Ectodermal cell (in vitro differentiated cells): ENCODE measurements at regions not wholly inside any gene's neighbourhood (a gene's known extent, or its start where the extent isn't known, plus 50 kb on each side); places are given as distances from the start of the nearest gene placed in this dataset.

Experiments
- H3K27ac ChIP-seq: 2 replicates; pipeline ENCODE4 v1.7.0; 2013; ENCODE audit warnings: mild to moderate bottlenecking, low read depth, low read length; ENCODE audit not compliant: insufficient read depth, poor library complexity, severe bottlenecking
- H3K27me3 ChIP-seq: 2 replicates; pipeline ENCODE4 v1.7.0; 2013; ENCODE audit warnings: mild to moderate bottlenecking, low read length; ENCODE audit not compliant: insufficient read depth, control insufficient read depth, poor library complexity, severe bottlenecking
- H3K36me3 ChIP-seq: one replicate; pipeline ENCODE4 v1.7.0; 2013; ENCODE audit warnings: low read length; ENCODE audit not compliant: control insufficient read depth, insufficient read depth
- H3K4me1 ChIP-seq: one replicate; pipeline ENCODE4 v1.7.0; 2013; ENCODE audit warnings: low read length; ENCODE audit not compliant: control insufficient read depth, insufficient read depth
- H3K4me3 ChIP-seq: 2 replicates; pipeline ENCODE4 v1.7.0; 2013; ENCODE audit warnings: low read depth, low read length, control low read depth; ENCODE audit not compliant: insufficient read depth
- H3K9me3 ChIP-seq: 2 replicates; pipeline ENCODE4 v1.7.0; 2013; ENCODE audit warnings: mild to moderate bottlenecking, low read length, moderate library complexity; ENCODE audit not compliant: control insufficient read depth
- WGBS, 2 experiments: methylation state at CpG; one replicate each; pipeline ENCODE4 v1.1.7; 2013; ENCODE audit warnings: missing lambda C conversion rate in 2 of 2; 5-methylcytosine and 5-hydroxymethylcytosine counted together

GRCh38 chr6:1124885-1125284 is 187.0 kb upstream of the FOXQ1 start:
- no peaks in the 10 kb centered on the region for H3K36me3 ChIP-seq
- H3K27ac ChIP-seq = no peak overlapping the region
- H3K4me3 ChIP-seq = no peak overlapping the region
- no peaks in the 10 kb centered on the region for H3K27me3 ChIP-seq
- no peaks in the 10 kb centered on the region for H3K4me1 ChIP-seq
- 83 to 84% methylated on average over 6 of the region's 6 CpGs for WGBS, 2 experiments
- H3K9me3 ChIP-seq = no peaks in the 10 kb centered on the region

GRCh38 chr6:1123386-1124375 is 188.2 kb upstream of the FOXQ1 start:
- no peaks in the 10 kb centered on the region for H3K27me3 ChIP-seq
- WGBS, 2 experiments = 85 to 88% methylated on average over 5 of the region's 5 CpGs

GRCh38 chr6:1122083-1122482 is 189.8 kb upstream of the FOXQ1 start:
- WGBS, 2 experiments = 90 to 95% methylated on average over 4 of the region's 4 CpGs
- Histone ChIP-seq H3K27ac (no peak overlapping the region), H3K36me3 (no peaks in the 10 kb centered on the region), H3K4me1 (no peaks in the 10 kb centered on the region), H3K27me3 (no peaks in the 10 kb centered on the region), H3K9me3 (no peaks in the 10 kb centered on the region), H3K4me3 (no peak overlapping the region)

More at GRCh38 chr6:1123386-1124375, 188.2 kb upstream of the FOXQ1 start:
- H3K27ac ChIP-seq = no peak overlapping the region
- H3K4me1 ChIP-seq = no peaks in the 10 kb centered on the region
- H3K9me3 ChIP-seq = no peaks in the 10 kb centered on the region
- H3K36me3 ChIP-seq = no peaks in the 10 kb centered on the region
- no peak overlapping the region for H3K4me3 ChIP-seq

- no peaks in the 10 kb centered on the region for H3K27me3 ChIP-seq
- 90 to 100% methylated on average over 1 to 2 of the region's 2 CpGs for WGBS, 2 experiments
- no peak overlapping the region for H3K4me3 ChIP-seq
- no peaks in the 10 kb centered on the region for H3K9me3 ChIP-seq
- no peak overlapping the region for H3K27ac ChIP-seq
- H3K4me1 ChIP-seq = no peaks in the 10 kb centered on the region
- no peaks in the 10 kb centered on the region for H3K36me3 ChIP-seq
Measured at GRCh38 chr6:1118287-1118647, 193.6 kb upstream of the FOXQ1 start.

GRCh38 chr6:1117530-1118286 is 194.2 kb upstream of the FOXQ1 start:
- Histone ChIP-seq H3K9me3 (no peaks in the 10 kb centered on the region), H3K36me3 (no peaks in the 10 kb centered on the region), H3K27ac (no peak overlapping the region), H3K4me1 (no peaks in the 10 kb centered on the region), H3K4me3 (no peak overlapping the region), H3K27me3 (no peaks in the 10 kb centered on the region)
- whole genome bisulfite sequencing, 2 experiments = 90 to 91% methylated on average over 5 to 6 of the region's 6 CpGs

GRCh38 chr6:1116149-1116548 is 195.7 kb upstream of the FOXQ1 start:
- H3K27ac ChIP-seq = no peak overlapping the region

GRCh38 chr6:1113916-1114540 is 197.9 kb upstream of the FOXQ1 start:
- WGBS, 2 experiments = 96 to 97% methylated on average over 3 to 7 of the region's 7 CpGs
- H3K9me3 ChIP-seq = no peaks in the 10 kb centered on the region
- H3K36me3 ChIP-seq = no peaks in the 10 kb centered on the region
- H3K4me1 ChIP-seq = no peaks in the 10 kb centered on the region
- H3K4me3 ChIP-seq = no peak overlapping the region
- H3K27me3 ChIP-seq = no peaks in the 10 kb centered on the region
- H3K27ac ChIP-seq = no peak overlapping the region

More at GRCh38 chr6:1116149-1116548, 195.7 kb upstream of the FOXQ1 start:
- WGBS, 2 experiments = 93 to 94% methylated on average over 3 of the region's 3 CpGs
- no peaks in the 10 kb centered on the region for H3K27me3 ChIP-seq
- no peaks in the 10 kb centered on the region for H3K4me1 ChIP-seq
- no peaks in the 10 kb centered on the region for H3K36me3 ChIP-seq
- no peaks in the 10 kb centered on the region for H3K9me3 ChIP-seq
- no peak overlapping the region for H3K4me3 ChIP-seq

GRCh38 chr6:1111361-1111760 is 200.5 kb upstream of the FOXQ1 start:
- no peaks in the 10 kb centered on the region for H3K4me1 ChIP-seq
- WGBS, 2 experiments = 92 to 95% methylated on average over 4 of the region's 6 CpGs

GRCh38 chr6:1110941-1111349 is 201.0 kb upstream of the FOXQ1 start:
- Histone ChIP-seq H3K4me1 (no peaks in the 10 kb centered on the region), H3K4me3 (no peak overlapping the region), H3K9me3 (no peaks in the 10 kb centered on the region), H3K27ac (no peak overlapping the region), H3K27me3 (peaks cover 8% of the 10 kb centered on the region), H3K36me3 (no peaks in the 10 kb centered on the region)
- 86 to 89% methylated on average over 12 of the region's 12 CpGs for WGBS, 2 experiments

More at GRCh38 chr6:1111361-1111760, 200.5 kb upstream of the FOXQ1 start:
- Histone ChIP-seq H3K27me3 (peaks cover 5% of the 10 kb centered on the region), H3K9me3 (no peaks in the 10 kb centered on the region), H3K4me3 (no peak overlapping the region), H3K36me3 (no peaks in the 10 kb centered on the region), H3K27ac (no peak overlapping the region)

- Histone ChIP-seq H3K9me3 (no peaks in the 10 kb centered on the region), H3K4me3 (no peak overlapping the region), H3K36me3 (no peaks in the 10 kb centered on the region), H3K27ac (no peak overlapping the region), H3K4me1 (no peaks in the 10 kb centered on the region), H3K27me3 (peaks cover 16% of the 10 kb centered on the region)
- WGBS, 2 experiments = 90% methylated on average over 2 of the region's 2 CpGs
Measured at GRCh38 chr6:1110164-1110563, 201.7 kb upstream of the FOXQ1 start.
